WTC11 (cell line): ENCODE measurements at regions not wholly inside any gene's neighbourhood (a gene's known extent, or its start where the extent isn't known, plus 50 kb on each side); places are given as distances from the start of the nearest gene placed in this dataset.

Experiments used
- ATAC-seq: fragments of 200-7000 bp; cut with Tn5 transposase; 2 replicates; pipeline ENCODE4 v1.10.0; 2021; ENCODE audit warnings: mild to moderate bottlenecking, moderate library complexity
- CTCF ChIA-PET: fragments of 300-600 bp; sonication (Branson Sonifier 250); formaldehyde crosslinking; loops from one replicate; lab custom pipeline; 2021; ENCODE audit warnings: antibody characterized with exemption; lab: Charles Lee
- POLR2A ChIA-PET: fragments of 350-600 bp; sonication (Branson Sonifier 250); formaldehyde crosslinking; loops from one replicate; lab custom pipeline; 2021; ENCODE audit warnings: antibody characterized with exemption; lab: Charles Lee
- DNase-seq: peaks from one replicate; pipeline ENCODE4 v3.0.0; 2021; ENCODE audit warnings: low spot score
- H3K27ac Mint-ChIP-seq: 2 replicates; pipeline ENCODE4 v1.8.0; 2021; ENCODE audit warnings: mixed read lengths
- H3K27me3 Mint-ChIP-seq: 2 replicates; pipeline ENCODE4 v1.8.0; 2021; ENCODE audit warnings: low read depth, mild to moderate bottlenecking, moderate library complexity, mixed read lengths
- H3K36me3 Mint-ChIP-seq: 2 replicates; pipeline ENCODE4 v1.8.0; 2021; ENCODE audit warnings: mixed read lengths
- H3K4me1 Mint-ChIP-seq: 2 replicates; pipeline ENCODE4 v1.8.0; 2022; ENCODE audit warnings: mixed read lengths
- H3K4me3 Mint-ChIP-seq: 2 replicates; pipeline ENCODE4 v1.8.0; 2021; ENCODE audit warnings: mild to moderate bottlenecking, moderate library complexity, mixed read lengths
- H3K9me3 Mint-ChIP-seq: 2 replicates; pipeline ENCODE4 v1.8.0; 2021; ENCODE audit warnings: mixed read lengths
- AR ChIP-seq: fragments of 250-450 bp; sonication (Bioruptor Pico); IDR thresholded peaks from 2 replicates; pipeline ENCODE4 v1.9.0; 2021; ENCODE audit warnings: mild to moderate bottlenecking
- ATF1 ChIP-seq: sonication (generic); formaldehyde crosslinking; IDR thresholded peaks from 2 replicates; pipeline ENCODE4 v1.8.1; 2023; ENCODE audit warnings: mild to moderate bottlenecking, moderate library complexity, missing genetic modification reagents
- ATF2 ChIP-seq: sonication (generic); formaldehyde crosslinking; IDR thresholded peaks from 2 replicates; pipeline ENCODE4 v1.8.1; 2022; ENCODE audit warnings: low read depth, missing genetic modification reagents, borderline replicate concordance
- CREB1 ChIP-seq: sonication (generic); formaldehyde crosslinking; IDR thresholded peaks from 2 replicates; pipeline ENCODE4 v1.8.0; 2023; ENCODE audit warnings: mild to moderate bottlenecking, missing genetic modification reagents
- EMX1 ChIP-seq: fragments of 250-450 bp; sonication (Bioruptor Pico); IDR thresholded peaks from 2 replicates; pipeline ENCODE4 v1.8.0; 2021; ENCODE audit warnings: mild to moderate bottlenecking
- FOXK1 ChIP-seq: sonication (generic); formaldehyde crosslinking; IDR thresholded peaks from 2 replicates; pipeline ENCODE4 v1.8.0; 2022; ENCODE audit warnings: mild to moderate bottlenecking, moderate library complexity, missing genetic modification reagents
- GRHL2 ChIP-seq: fragments of 250-450 bp; sonication (Bioruptor Pico); IDR thresholded peaks from 2 replicates; pipeline ENCODE4 v1.8.0; 2022; ENCODE audit warnings: mild to moderate bottlenecking, moderate library complexity; ENCODE audit not compliant: insufficient replicate concordance, severe bottlenecking
- JUN ChIP-seq: sonication (generic); formaldehyde crosslinking; IDR thresholded peaks from 2 replicates; pipeline ENCODE4 v1.8.0; 2023; ENCODE audit warnings: mild to moderate bottlenecking, missing genetic modification reagents
- NFATC4 ChIP-seq: fragments of 250-450 bp; sonication (Bioruptor Pico); IDR thresholded peaks from 2 replicates; pipeline ENCODE4 v1.9.0; 2021; ENCODE audit warnings: mild to moderate bottlenecking
- NFYB ChIP-seq: sonication (generic); formaldehyde crosslinking; conservative IDR thresholded peaks from 2 replicates; pipeline ENCODE4 v1.8.0; 2022; ENCODE audit warnings: low read depth, missing genetic modification reagents
- PRRX2 ChIP-seq: fragments of 250-450 bp; sonication (Bioruptor Pico); IDR thresholded peaks from 2 replicates; pipeline ENCODE4 v1.8.0; 2021; ENCODE audit warnings: mild to moderate bottlenecking
- RORB ChIP-seq: fragments of 250-450 bp; sonication (Bioruptor Pico); IDR thresholded peaks from 2 replicates; pipeline ENCODE4 v1.9.0; 2021; ENCODE audit warnings: mild to moderate bottlenecking
- SP1 ChIP-seq: sonication (generic); formaldehyde crosslinking; conservative IDR thresholded peaks from 2 replicates; pipeline ENCODE4 v1.8.1; 2022; ENCODE audit warnings: missing genetic modification reagents
- STAT6 ChIP-seq: sonication (generic); formaldehyde crosslinking; conservative IDR thresholded peaks from 2 replicates; pipeline ENCODE4 v1.8.1; 2023; ENCODE audit warnings: mild to moderate bottlenecking, low read depth, missing genetic modification reagents, moderate library complexity
- TEAD1 ChIP-seq: sonication (generic); formaldehyde crosslinking; IDR thresholded peaks from 2 replicates; pipeline ENCODE4 v1.8.0; 2022; ENCODE audit warnings: mild to moderate bottlenecking, missing genetic modification reagents
- TEAD4 ChIP-seq: sonication (generic); formaldehyde crosslinking; IDR thresholded peaks from 2 replicates; pipeline ENCODE4 v1.8.0; 2022; ENCODE audit warnings: mild to moderate bottlenecking, missing genetic modification reagents
- USF1 ChIP-seq: sonication (generic); formaldehyde crosslinking; IDR thresholded peaks from 2 replicates; pipeline ENCODE4 v1.8.0; 2022; ENCODE audit warnings: mild to moderate bottlenecking, missing genetic modification reagents
- ZBTB43 ChIP-seq: sonication (generic); formaldehyde crosslinking; IDR thresholded peaks from 2 replicates; pipeline ENCODE4 v1.8.1; 2023; ENCODE audit warnings: mild to moderate bottlenecking, missing genetic modification reagents
- ZNF219 ChIP-seq: sonication (generic); formaldehyde crosslinking; IDR thresholded peaks from 2 replicates; pipeline ENCODE4 v1.8.0; 2023; ENCODE audit warnings: missing genetic modification reagents, mild to moderate bottlenecking, borderline replicate concordance
- ZNF425 ChIP-seq: fragments of 250-450 bp; sonication (Bioruptor Pico); conservative IDR thresholded peaks from 2 replicates; pipeline ENCODE4 v1.9.0; 2021; ENCODE audit warnings: mild to moderate bottlenecking
- TF ChIP-seq, protein P1 (sequence below): sonication (generic); formaldehyde crosslinking; IDR thresholded peaks from 2 replicates; pipeline ENCODE4 v1.8.1; 2023; ENCODE audit warnings: mild to moderate bottlenecking, missing genetic modification reagents, moderate library complexity
- TF ChIP-seq, protein P2 (sequence below): fragments of 250-450 bp; sonication (Bioruptor Pico); IDR thresholded peaks from 2 replicates; pipeline ENCODE4 v1.9.0; 2021; ENCODE audit warnings: mild to moderate bottlenecking
- TF ChIP-seq, protein P3 (sequence below): fragments of 200-600 bp; IDR thresholded peaks from 2 replicates; pipeline ENCODE4 v1.8.0; 2022; ENCODE audit warnings: antibody characterized with exemption

GRCh38 chr15:86016750-86017149 lies 62.9 kb upstream of the AGBL1 start:
- ChIA-PET CTCF (no interaction called here), POLR2A (no interaction called here)
- ATAC-seq (no peak), DNase-seq (no peak)
- Mint-ChIP-seq H3K36me3 (no peaks in the 10 kb centered on the region), H3K9me3 (0 out of 2 replicates have a peak, but pooled peaks cover 5% of the 10 kb centered on the region), H3K27me3 (no peaks in the 10 kb centered on the region), H3K4me1 (no peaks in the 10 kb centered on the region), H3K27ac (no peak overlapping the region), H3K4me3 (no peak overlapping the region)
- TF ChIP-seq CREB1, result no peak
- no peak for TF ChIP-seq STAT6 (CRISPR knock-in tag)
- TF ChIP-seq GRHL2 (CRISPR knock-in tag), result no peak
- TF ChIP-seq, protein P1, sequence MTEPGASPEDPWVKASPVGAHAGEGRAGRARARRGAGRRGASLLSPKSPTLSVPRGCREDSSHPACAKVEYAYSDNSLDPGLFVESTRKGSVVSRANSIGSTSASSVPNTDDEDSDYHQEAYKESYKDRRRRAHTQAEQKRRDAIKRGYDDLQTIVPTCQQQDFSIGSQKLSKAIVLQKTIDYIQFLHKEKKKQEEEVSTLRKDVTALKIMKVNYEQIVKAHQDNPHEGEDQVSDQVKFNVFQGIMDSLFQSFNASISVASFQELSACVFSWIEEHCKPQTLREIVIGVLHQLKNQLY (CRISPR knock-in tag), result no peak
- no peak for TF ChIP-seq ATF1
- TF ChIP-seq AR (CRISPR knock-in tag), result no peak
- no peak for TF ChIP-seq TEAD4 (CRISPR knock-in tag)
- TF ChIP-seq TEAD1 (CRISPR knock-in tag), result no peak
- TF ChIP-seq JUN (CRISPR knock-in tag), result no peak
- TF ChIP-seq PRRX2 (CRISPR knock-in tag), result no peak

GRCh38 chr15:86018679-86019078 lies 61.0 kb upstream of the AGBL1 start:
- no peak overlapping the region for H3K27ac Mint-ChIP-seq
- H3K4me1 Mint-ChIP-seq, result no peaks in the 10 kb centered on the region
- no peaks in the 10 kb centered on the region for H3K27me3 Mint-ChIP-seq
- ChIA-PET POLR2A (no interaction called here), CTCF (no interaction called here)
- no peak for DNase-seq
- no peaks in the 10 kb centered on the region for H3K9me3 Mint-ChIP-seq
- H3K4me3 Mint-ChIP-seq, result no peak overlapping the region
- no peak for ATAC-seq
- H3K36me3 Mint-ChIP-seq, result no peaks in the 10 kb centered on the region
- TF ChIP-seq, protein P2, sequence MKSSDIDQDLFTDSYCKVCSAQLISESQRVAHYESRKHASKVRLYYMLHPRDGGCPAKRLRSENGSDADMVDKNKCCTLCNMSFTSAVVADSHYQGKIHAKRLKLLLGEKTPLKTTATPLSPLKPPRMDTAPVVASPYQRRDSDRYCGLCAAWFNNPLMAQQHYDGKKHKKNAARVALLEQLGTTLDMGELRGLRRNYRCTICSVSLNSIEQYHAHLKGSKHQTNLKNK (CRISPR knock-in tag), result no peak
- TF ChIP-seq NFATC4 (no peak), FOXK1 (no peak), RORB (CRISPR knock-in tag) (no peak), ZBTB43 (CRISPR knock-in tag) (no peak), ATF2 (CRISPR knock-in tag) (no peak), NFYB (no peak), SP1 (CRISPR knock-in tag) (no peak), ZNF219 (CRISPR knock-in tag) (no peak), TEAD1 (CRISPR knock-in tag) (no peak), EMX1 (CRISPR knock-in tag) (no peak), USF1 (CRISPR knock-in tag) (no peak), ZNF425 (CRISPR knock-in tag) (no peak)
- TF ChIP-seq, protein P3, sequence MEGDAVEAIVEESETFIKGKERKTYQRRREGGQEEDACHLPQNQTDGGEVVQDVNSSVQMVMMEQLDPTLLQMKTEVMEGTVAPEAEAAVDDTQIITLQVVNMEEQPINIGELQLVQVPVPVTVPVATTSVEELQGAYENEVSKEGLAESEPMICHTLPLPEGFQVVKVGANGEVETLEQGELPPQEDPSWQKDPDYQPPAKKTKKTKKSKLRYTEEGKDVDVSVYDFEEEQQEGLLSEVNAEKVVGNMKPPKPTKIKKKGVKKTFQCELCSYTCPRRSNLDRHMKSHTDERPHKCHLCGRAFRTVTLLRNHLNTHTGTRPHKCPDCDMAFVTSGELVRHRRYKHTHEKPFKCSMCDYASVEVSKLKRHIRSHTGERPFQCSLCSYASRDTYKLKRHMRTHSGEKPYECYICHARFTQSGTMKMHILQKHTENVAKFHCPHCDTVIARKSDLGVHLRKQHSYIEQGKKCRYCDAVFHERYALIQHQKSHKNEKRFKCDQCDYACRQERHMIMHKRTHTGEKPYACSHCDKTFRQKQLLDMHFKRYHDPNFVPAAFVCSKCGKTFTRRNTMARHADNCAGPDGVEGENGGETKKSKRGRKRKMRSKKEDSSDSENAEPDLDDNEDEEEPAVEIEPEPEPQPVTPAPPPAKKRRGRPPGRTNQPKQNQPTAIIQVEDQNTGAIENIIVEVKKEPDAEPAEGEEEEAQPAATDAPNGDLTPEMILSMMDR, result no peak
